Loucy (cell line): ENCODE measurements at regions not wholly inside any gene's neighbourhood (a gene's known extent, or its start where the extent isn't known, plus 50 kb on each side); places are given as distances from the start of the nearest gene placed in this dataset.

Source experiments
- H2AFZ ChIP-seq: fragments of 200-600 bp; sonication (generic); 2 replicates; pipeline ENCODE4 v1.6.0; 2016; ENCODE audit warnings: antibody characterized with exemption, mild to moderate bottlenecking, low read length, moderate library complexity
- H3F3A ChIP-seq: fragments of 200-600 bp; 2 replicates; pipeline ENCODE4 v1.6.0; 2016; ENCODE audit warnings: antibody characterized with exemption, low read depth, mild to moderate bottlenecking
- H3K27me3 ChIP-seq: fragments of 200-600 bp; sonication (generic); 2 replicates; pipeline ENCODE4 v1.6.1; 2014; ENCODE audit warnings: low read length, mild to moderate bottlenecking; ENCODE audit not compliant: insufficient read depth, poor library complexity, severe bottlenecking
- H3K36me3 ChIP-seq: fragments of 200-600 bp; sonication (generic); 2 replicates; pipeline ENCODE4 v1.6.1; 2016; ENCODE audit warnings: low read length; ENCODE audit not compliant: insufficient read depth
- H3K4me1 ChIP-seq: fragments of 200-600 bp; sonication (generic); 2 replicates; pipeline ENCODE4 v1.5.1; 2014; ENCODE audit warnings: low read length, mild to moderate bottlenecking; ENCODE audit not compliant: insufficient read depth, poor library complexity, severe bottlenecking
- H3K4me2 ChIP-seq: fragments of 200-600 bp; sonication (generic); 2 replicates; pipeline ENCODE4 v1.6.0; 2014; ENCODE audit warnings: antibody characterized with exemption, low read length, low read depth, mild to moderate bottlenecking; ENCODE audit not compliant: poor library complexity, severe bottlenecking
- H3K4me3 ChIP-seq: fragments of 200-600 bp; sonication (generic); 2 replicates; pipeline ENCODE4 v1.5.1; 2014; ENCODE audit warnings: low read length, mild to moderate bottlenecking, mixed read lengths; ENCODE audit not compliant: poor library complexity, severe bottlenecking
- H3K79me2 ChIP-seq: fragments of 200-600 bp; sonication (generic); 2 replicates; pipeline ENCODE4 v1.6.1; 2014; ENCODE audit warnings: low read length; ENCODE audit not compliant: insufficient read depth
- H3K9ac ChIP-seq: fragments of 200-600 bp; sonication (generic); 2 replicates; pipeline ENCODE4 v1.6.0; 2014; ENCODE audit warnings: mild to moderate bottlenecking, low read depth, low read length, moderate library complexity; ENCODE audit not compliant: poor library complexity, severe bottlenecking
- H3K9me2 ChIP-seq: fragments of 200-600 bp; sonication (generic); replicated peaks from 2 replicates; pipeline ENCODE4 v1.6.1; 2016; ENCODE audit warnings: low read depth, low read length, mixed read lengths
- H3K9me3 ChIP-seq: fragments of 200-600 bp; sonication (generic); 2 replicates; pipeline ENCODE4 v1.6.1; 2014; ENCODE audit warnings: mild to moderate bottlenecking, antibody characterized with exemption, low read length, low read depth; ENCODE audit not compliant: insufficient read depth
- H4K20me1 ChIP-seq: fragments of 200-600 bp; sonication (generic); 2 replicates; pipeline ENCODE4 v1.6.0; 2014; ENCODE audit warnings: antibody characterized with exemption, low read length, mild to moderate bottlenecking; ENCODE audit not compliant: insufficient read depth, poor library complexity, severe bottlenecking
- EZH2phosphoT487 ChIP-seq: fragments of 200-600 bp; IDR thresholded peaks from 2 replicates; pipeline ENCODE4 v1.6.1; 2018; ENCODE audit warnings: antibody characterized with exemption, mild to moderate bottlenecking, moderate library complexity, borderline replicate concordance
- TF ChIP-seq, protein P1 (sequence below): fragments of 200-600 bp; sonication (generic); conservative IDR thresholded peaks from 2 replicates; pipeline ENCODE4 v1.5.1; 2014; ENCODE audit warnings: mild to moderate bottlenecking, antibody characterized with exemption, low read length

GRCh38 chr10:106320078-106320477, 844.4 kb downstream of the SORCS1 start:
- no peaks in the 10 kb centered on the region for H3K9me2 ChIP-seq
- H4K20me1 ChIP-seq, result no peaks in the 10 kb centered on the region
- no peak overlapping the region for H3K4me3 ChIP-seq
- H3K36me3 ChIP-seq, result no peaks in the 10 kb centered on the region
- H3K79me2 ChIP-seq, result no peaks in the 10 kb centered on the region
- no peaks in the 10 kb centered on the region for H3K9me3 ChIP-seq
- H3K9ac ChIP-seq, result no peak overlapping the region
- H3K27me3 ChIP-seq, result no peaks in the 10 kb centered on the region
- H2AFZ ChIP-seq, result no peak overlapping the region
- no peak overlapping the region for H3K4me2 ChIP-seq
- no peaks in the 10 kb centered on the region for H3F3A ChIP-seq
- H3K4me1 ChIP-seq, result no peaks in the 10 kb centered on the region
- TF ChIP-seq EZH2phosphoT487, result no peak

GRCh38 chr10:106317554-106317953, 847.0 kb downstream of the SORCS1 start:
- Histone ChIP-seq H3K27me3 (no peaks in the 10 kb centered on the region), H3K79me2 (no peaks in the 10 kb centered on the region), H3K4me2 (no peak overlapping the region), H3K9ac (no peak overlapping the region), H3K36me3 (no peaks in the 10 kb centered on the region), H3K9me3 (no peaks in the 10 kb centered on the region), H2AFZ (no peak overlapping the region), H3K4me1 (no peaks in the 10 kb centered on the region), H3K4me3 (no peak overlapping the region), H3F3A (no peaks in the 10 kb centered on the region), H3K9me2 (no peaks in the 10 kb centered on the region), H4K20me1 (no peaks in the 10 kb centered on the region)
- TF ChIP-seq, protein P1, sequence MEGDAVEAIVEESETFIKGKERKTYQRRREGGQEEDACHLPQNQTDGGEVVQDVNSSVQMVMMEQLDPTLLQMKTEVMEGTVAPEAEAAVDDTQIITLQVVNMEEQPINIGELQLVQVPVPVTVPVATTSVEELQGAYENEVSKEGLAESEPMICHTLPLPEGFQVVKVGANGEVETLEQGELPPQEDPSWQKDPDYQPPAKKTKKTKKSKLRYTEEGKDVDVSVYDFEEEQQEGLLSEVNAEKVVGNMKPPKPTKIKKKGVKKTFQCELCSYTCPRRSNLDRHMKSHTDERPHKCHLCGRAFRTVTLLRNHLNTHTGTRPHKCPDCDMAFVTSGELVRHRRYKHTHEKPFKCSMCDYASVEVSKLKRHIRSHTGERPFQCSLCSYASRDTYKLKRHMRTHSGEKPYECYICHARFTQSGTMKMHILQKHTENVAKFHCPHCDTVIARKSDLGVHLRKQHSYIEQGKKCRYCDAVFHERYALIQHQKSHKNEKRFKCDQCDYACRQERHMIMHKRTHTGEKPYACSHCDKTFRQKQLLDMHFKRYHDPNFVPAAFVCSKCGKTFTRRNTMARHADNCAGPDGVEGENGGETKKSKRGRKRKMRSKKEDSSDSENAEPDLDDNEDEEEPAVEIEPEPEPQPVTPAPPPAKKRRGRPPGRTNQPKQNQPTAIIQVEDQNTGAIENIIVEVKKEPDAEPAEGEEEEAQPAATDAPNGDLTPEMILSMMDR, result no peak
- TF ChIP-seq EZH2phosphoT487, result no peak

DNA sequence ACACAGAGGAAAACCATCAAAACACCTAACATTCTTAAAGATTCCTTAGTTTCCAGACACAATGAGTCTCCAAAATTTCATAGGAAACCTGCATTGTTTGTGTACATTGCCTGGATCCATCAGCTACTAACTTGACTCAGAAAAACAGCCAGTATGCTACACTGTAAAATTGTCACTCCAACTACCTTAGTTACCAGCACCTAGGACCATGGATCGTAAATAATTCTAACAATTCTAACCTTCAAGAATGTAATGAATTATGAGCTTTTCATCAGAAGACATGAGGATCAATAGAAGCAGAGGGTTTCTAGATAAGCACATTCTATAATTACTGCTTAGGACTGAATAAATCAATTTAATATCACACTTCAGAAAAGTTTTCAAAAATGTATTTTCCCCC, 851.5 kb downstream of the SORCS1 start:
- Histone ChIP-seq H3F3A (no peaks in the 10 kb centered on the region), H3K79me2 (no peaks in the 10 kb centered on the region), H3K9me2 (0 out of 2 replicates have a peak, but pooled peaks cover 5% of the 10 kb centered on the region), H3K9me3 (no peaks in the 10 kb centered on the region), H3K4me2 (no peak overlapping the region), H3K4me3 (no peak overlapping the region), H3K4me1 (no peaks in the 10 kb centered on the region), H3K9ac (no peak overlapping the region), H3K27me3 (no peaks in the 10 kb centered on the region), H4K20me1 (no peaks in the 10 kb centered on the region), H3K36me3 (no peaks in the 10 kb centered on the region), H2AFZ (no peak overlapping the region)
- no peak for TF ChIP-seq EZH2phosphoT487
- TF ChIP-seq, protein P1, result no peak

- H3K4me2 ChIP-seq, result no peak overlapping the region
- no peak overlapping the region for H2AFZ ChIP-seq
- 0 out of 2 replicates have a peak, but pooled peaks cover 5% of the 10 kb centered on the region for H3K9me2 ChIP-seq
- H3K9ac ChIP-seq, result no peak overlapping the region
- TF ChIP-seq, protein P1, result no peak
- no peaks in the 10 kb centered on the region for H3K9me3 ChIP-seq
- H3K79me2 ChIP-seq, result no peaks in the 10 kb centered on the region
- no peaks in the 10 kb centered on the region for H3K4me1 ChIP-seq
- H3K36me3 ChIP-seq, result no peaks in the 10 kb centered on the region
- no peaks in the 10 kb centered on the region for H3K27me3 ChIP-seq
- H3K4me3 ChIP-seq, result no peak overlapping the region
- no peaks in the 10 kb centered on the region for H4K20me1 ChIP-seq
- no peaks in the 10 kb centered on the region for H3F3A ChIP-seq
Observed at GRCh38 chr10:106312087-106312486, 852.4 kb downstream of the SORCS1 start.
